HG02885 (cell line): ENCODE measurements at regions not wholly inside any gene's neighbourhood (a gene's known extent, or its start where the extent isn't known, plus 50 kb on each side); places are given as distances from the start of the nearest gene placed in this dataset.

Experiments
- ATAC-seq: cut with Tn5 transposase; IDR thresholded peaks from one replicate; pipeline ENCODE4 v1.9.1; 2021; ENCODE audit warnings: mild to moderate bottlenecking; ENCODE audit not compliant: unreplicated experiment, poor library complexity

- no peak for ATAC-seq
Measured at GRCh38 chr5:9869616-9870288, 239.6 kb upstream of the TAS2R1 start.

- no peak for ATAC-seq
Measured at GRCh38 chr5:9865574-9865973, 235.4 kb upstream of the TAS2R1 start.

GRCh38 chr5:9864791-9865190 is 234.6 kb upstream of the TAS2R1 start:
- no peak for ATAC-seq

GRCh38 chr5:9863486-9863885 is 233.3 kb upstream of the TAS2R1 start:
- ATAC-seq, result no peak

- no peak for ATAC-seq
Measured at GRCh38 chr5:9861666-9862256, 231.6 kb upstream of the TAS2R1 start.

GRCh38 chr5:9859808-9860207 is 229.7 kb upstream of the TAS2R1 start:
- no peak for ATAC-seq

- no peak for ATAC-seq
Measured at GRCh38 chr5:9858043-9858442, 227.9 kb upstream of the TAS2R1 start.

- no peak for ATAC-seq
Measured at GRCh38 chr5:9853309-9853708, 223.2 kb upstream of the TAS2R1 start.

- ATAC-seq, result no peak
Measured at GRCh38 chr5:9852671-9853070, 222.5 kb upstream of the TAS2R1 start.

- ATAC-seq, result no peak
Measured at GRCh38 chr5:9851458-9851857, 221.3 kb upstream of the TAS2R1 start.

- no peak for ATAC-seq
Measured at GRCh38 chr5:9850456-9850855, 220.3 kb upstream of the TAS2R1 start.

- ATAC-seq, result no peak
Measured at GRCh38 chr5:9847631-9848030, 217.5 kb upstream of the TAS2R1 start.

GRCh38 chr5:9845185-9845584 is 215.0 kb upstream of the TAS2R1 start:
- no peak for ATAC-seq

- ATAC-seq, result no peak
Measured at GRCh38 chr5:9841516-9842170, 211.5 kb upstream of the TAS2R1 start.

GRCh38 chr5:9838916-9839315 is 208.8 kb upstream of the TAS2R1 start:
- ATAC-seq, result no peak

- ATAC-seq, result no peak
Measured at GRCh38 chr5:9834871-9835770, 205.0 kb upstream of the TAS2R1 start.

- no peak for ATAC-seq
Measured at GRCh38 chr5:9833871-9834270, 203.7 kb upstream of the TAS2R1 start.

GRCh38 chr5:9832921-9833320 is 202.8 kb upstream of the TAS2R1 start:
- no peak for ATAC-seq

- no peak for ATAC-seq
Measured at GRCh38 chr5:9831823-9832222, 201.7 kb upstream of the TAS2R1 start.

GRCh38 chr5:9830184-9830583 is 200.0 kb upstream of the TAS2R1 start:
- no peak for ATAC-seq

- ATAC-seq, result no peak
Measured at GRCh38 chr5:9829621-9830020, 199.5 kb upstream of the TAS2R1 start.
